ENCODE measurements at regions not wholly inside any gene's neighbourhood (a gene's known extent, or its start where the extent isn't known, plus 50 kb on each side); places are given as distances from the start of the nearest gene placed in this dataset.

DNA sequence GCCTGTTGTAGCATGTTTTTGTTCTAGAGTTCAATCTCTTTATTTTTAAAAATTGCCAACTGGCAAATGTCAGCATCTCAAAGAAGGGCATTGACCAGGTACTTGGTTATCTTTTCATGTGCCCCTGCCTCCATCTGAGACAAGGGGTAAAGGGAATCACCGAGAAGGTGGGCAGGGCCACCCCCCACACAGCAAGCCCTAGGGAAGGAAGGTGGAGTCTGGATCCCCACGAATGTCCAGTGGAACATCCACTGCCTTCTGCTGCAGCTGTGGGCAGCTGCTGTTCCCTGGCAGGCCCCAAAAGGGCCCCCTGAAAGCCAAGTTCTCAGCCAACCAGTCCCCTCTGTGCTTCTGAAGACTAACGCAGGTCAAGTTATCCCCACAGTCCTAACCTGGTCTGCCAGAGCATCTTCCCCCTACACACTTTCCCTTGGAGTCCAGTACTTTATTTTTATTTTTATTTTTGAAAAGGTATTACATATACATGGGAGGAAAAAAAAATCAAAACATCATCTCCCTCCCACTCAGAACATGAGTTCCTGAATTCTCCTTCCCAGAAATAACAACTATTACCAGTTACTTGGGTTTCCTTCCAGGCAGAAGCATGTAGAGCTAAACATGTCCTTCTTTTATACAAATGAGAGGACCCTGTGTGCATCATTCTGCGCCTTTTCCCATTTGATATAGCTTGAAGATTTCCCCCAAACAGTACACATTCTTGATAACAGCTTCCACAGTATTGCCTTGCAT is 253.7 kb downstream of the MAFB start:
- TF ChIP-seq, protein P1, sequence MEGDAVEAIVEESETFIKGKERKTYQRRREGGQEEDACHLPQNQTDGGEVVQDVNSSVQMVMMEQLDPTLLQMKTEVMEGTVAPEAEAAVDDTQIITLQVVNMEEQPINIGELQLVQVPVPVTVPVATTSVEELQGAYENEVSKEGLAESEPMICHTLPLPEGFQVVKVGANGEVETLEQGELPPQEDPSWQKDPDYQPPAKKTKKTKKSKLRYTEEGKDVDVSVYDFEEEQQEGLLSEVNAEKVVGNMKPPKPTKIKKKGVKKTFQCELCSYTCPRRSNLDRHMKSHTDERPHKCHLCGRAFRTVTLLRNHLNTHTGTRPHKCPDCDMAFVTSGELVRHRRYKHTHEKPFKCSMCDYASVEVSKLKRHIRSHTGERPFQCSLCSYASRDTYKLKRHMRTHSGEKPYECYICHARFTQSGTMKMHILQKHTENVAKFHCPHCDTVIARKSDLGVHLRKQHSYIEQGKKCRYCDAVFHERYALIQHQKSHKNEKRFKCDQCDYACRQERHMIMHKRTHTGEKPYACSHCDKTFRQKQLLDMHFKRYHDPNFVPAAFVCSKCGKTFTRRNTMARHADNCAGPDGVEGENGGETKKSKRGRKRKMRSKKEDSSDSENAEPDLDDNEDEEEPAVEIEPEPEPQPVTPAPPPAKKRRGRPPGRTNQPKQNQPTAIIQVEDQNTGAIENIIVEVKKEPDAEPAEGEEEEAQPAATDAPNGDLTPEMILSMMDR (IDR thresholded peaks at IDR 0.05) = no peak
- no peak for TF ChIP-seq POLR2A (IDR thresholded peaks at IDR 0.05)

Data from ovary (tissue), 3 donors.